ENCODE measurements at regions not wholly inside any gene's neighbourhood (a gene's known extent, or its start where the extent isn't known, plus 50 kb on each side); places are given as distances from the start of the nearest gene placed in this dataset.

DNA sequence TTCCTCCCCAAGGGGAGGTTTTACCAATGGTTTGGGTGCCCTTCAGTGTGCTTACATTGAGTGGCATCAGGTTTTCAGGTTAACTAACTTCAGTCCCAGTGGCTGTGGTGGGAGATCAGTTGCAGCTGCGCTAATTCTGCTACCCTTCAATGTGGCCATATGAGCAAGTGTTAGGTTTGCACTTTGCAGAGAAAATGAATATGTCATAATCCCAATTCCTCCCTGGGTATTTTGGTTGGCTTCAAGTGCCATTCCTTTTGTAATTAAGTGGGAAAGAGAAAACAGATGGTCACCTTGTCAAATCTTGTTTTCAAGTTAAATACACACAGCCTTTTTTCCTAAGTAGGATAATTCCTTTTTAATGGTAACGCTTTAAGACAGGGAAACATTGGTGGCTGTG is 236.2 kb downstream of the TLE4 start:
- no peak overlapping the region for H3K27ac ChIP-seq
- intact Hi-C loops (cut with DNase I), result no loop called here
- H3K4me1 ChIP-seq, result peaks cover 5 to 11% of the 10 kb centered on the region in 2 donors
- no peaks in the 10 kb centered on the region for H3K27me3 ChIP-seq
- ATAC-seq, result no peak
- H3K9me3 ChIP-seq, result no peaks in the 10 kb centered on the region
- DNase-seq, result no peak
- TF ChIP-seq, protein P1, sequence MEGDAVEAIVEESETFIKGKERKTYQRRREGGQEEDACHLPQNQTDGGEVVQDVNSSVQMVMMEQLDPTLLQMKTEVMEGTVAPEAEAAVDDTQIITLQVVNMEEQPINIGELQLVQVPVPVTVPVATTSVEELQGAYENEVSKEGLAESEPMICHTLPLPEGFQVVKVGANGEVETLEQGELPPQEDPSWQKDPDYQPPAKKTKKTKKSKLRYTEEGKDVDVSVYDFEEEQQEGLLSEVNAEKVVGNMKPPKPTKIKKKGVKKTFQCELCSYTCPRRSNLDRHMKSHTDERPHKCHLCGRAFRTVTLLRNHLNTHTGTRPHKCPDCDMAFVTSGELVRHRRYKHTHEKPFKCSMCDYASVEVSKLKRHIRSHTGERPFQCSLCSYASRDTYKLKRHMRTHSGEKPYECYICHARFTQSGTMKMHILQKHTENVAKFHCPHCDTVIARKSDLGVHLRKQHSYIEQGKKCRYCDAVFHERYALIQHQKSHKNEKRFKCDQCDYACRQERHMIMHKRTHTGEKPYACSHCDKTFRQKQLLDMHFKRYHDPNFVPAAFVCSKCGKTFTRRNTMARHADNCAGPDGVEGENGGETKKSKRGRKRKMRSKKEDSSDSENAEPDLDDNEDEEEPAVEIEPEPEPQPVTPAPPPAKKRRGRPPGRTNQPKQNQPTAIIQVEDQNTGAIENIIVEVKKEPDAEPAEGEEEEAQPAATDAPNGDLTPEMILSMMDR (IDR thresholded peaks at IDR 0.05), result no peak
- H3K4me3 ChIP-seq, result no peak overlapping the region
- no peaks in the 10 kb centered on the region for H3K36me3 ChIP-seq

DNA sequence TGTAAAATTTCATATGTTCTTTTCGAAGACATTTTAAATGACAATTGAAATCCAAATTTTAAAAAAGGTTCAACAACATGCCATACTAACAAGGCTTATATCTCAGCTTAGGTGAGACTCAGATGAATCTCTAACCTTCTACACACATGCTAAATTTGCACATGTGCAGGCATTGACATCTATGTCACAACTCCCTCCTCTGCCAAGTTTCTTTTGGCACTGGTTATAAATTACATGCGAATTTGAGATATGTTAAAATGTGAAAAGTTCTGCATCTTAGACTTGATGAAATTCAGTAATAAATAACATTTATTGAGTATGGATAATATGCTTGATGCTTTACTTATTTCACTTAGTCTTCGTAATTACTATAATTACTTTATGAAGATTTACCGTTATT is 234.3 kb downstream of the TLE4 start:
- no peak for DNase-seq
- no peak overlapping the region for H3K4me3 ChIP-seq
- TF ChIP-seq, protein P1 (IDR thresholded peaks at IDR 0.05), result no peak
- ATAC-seq, result no peak
- no peaks in the 10 kb centered on the region for H3K27me3 ChIP-seq
- no peaks in the 10 kb centered on the region for H3K36me3 ChIP-seq
- intact Hi-C loops (cut with DNase I), result no loop called here
- H3K4me1 ChIP-seq, result peaks cover 0 to 5% of the 10 kb centered on the region in 2 donors
- H3K9me3 ChIP-seq, result no peaks in the 10 kb centered on the region
- no peak overlapping the region for H3K27ac ChIP-seq

DNA sequence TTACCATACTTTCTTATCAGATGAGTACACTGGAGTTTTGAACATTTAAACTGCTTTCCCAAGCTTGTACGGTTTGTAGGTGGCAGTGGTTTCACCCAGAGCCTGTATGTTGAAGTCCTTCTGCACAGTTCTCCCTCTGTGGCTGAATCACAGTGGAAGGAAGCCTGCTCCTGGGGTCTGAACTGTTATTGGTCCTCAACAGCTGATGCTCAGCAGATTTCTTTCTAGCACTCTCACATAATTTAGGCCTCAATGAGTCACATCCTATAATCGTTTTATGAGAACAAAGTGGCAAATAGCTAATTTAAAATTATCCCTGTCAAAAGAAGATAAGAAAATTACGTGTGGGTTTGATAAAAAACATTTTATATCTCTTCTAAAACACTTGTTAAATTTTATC is 229.7 kb downstream of the TLE4 start:
- intact Hi-C loops (cut with DNase I), result no loop called here
- peaks cover 0 to 5% of the 10 kb centered on the region in 2 donors for H3K4me1 ChIP-seq
- DNase-seq (peak in 2 of 4 donors; percentile 18 to 19), ATAC-seq (no peak)
- H3K27ac ChIP-seq, result no peak overlapping the region
- no peak overlapping the region for H3K4me3 ChIP-seq
- no peaks in the 10 kb centered on the region for H3K9me3 ChIP-seq
- H3K36me3 ChIP-seq, result no peaks in the 10 kb centered on the region
- TF ChIP-seq, protein P1 (IDR thresholded peaks at IDR 0.05), result no peak
- no peaks in the 10 kb centered on the region for H3K27me3 ChIP-seq

DNA sequence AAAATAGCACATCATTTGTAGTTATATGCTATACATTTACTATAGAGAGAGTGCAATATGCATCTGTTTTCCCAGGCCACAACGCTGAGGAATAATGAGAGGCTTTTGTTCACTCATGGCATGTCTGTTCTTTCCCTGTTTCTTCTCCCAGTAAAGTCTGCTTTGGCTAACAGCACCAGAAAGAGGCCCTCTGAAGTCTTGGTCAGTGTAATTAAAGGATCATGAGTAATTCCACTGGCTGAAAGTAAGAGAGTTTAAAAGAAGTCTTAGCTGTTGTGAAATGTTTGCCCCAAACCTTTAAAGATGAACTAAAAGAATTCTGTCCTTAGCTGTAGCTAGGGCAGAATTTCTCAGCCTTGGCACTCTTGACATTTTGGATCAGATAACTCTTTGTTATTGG is 228.8 kb downstream of the TLE4 start:
- Histone ChIP-seq H3K9me3 (no peaks in the 10 kb centered on the region), H3K4me3 (no peak overlapping the region), H3K27me3 (no peaks in the 10 kb centered on the region), H3K27ac (no peak overlapping the region), H3K36me3 (no peaks in the 10 kb centered on the region), H3K4me1 (peaks cover 0 to 5% of the 10 kb centered on the region in 2 donors)
- intact Hi-C loops (cut with DNase I), result no loop called here
- ATAC-seq, result peak; percentile 60
- TF ChIP-seq, protein P1 (IDR thresholded peaks at IDR 0.05), result no peak
- DNase-seq, result no peak

DNA sequence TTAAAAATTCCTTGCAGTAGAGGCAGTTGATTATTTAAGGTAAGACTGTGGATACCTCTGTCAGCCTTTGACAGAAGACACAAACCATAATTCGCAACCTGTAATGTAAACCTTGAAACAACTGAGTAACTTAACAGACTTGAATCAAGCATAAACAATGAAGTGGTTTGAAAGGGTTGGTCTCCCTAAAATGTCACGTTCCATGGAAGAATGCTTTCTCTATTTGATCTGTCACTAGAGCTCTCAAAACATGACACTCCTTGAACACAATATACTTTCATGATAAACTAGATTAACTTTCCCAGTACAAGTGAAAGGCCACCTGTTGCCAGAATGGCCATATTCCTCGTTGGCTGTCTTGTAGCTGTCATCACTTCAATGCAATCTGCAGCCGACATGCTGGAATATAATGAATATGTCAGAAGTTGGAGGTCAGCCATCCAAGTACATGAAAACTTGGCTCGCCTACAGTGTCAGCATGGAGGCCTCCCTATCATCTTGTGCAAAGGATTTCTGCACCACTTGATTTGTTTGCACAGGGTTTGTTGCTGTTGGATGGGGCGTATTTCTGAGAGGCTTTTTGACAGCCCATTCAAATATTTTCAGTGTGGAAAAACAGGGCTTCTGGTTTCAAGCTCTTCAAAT is 228.0 kb downstream of the TLE4 start:
- H3K27ac ChIP-seq, result no peak overlapping the region
- peaks cover 0 to 5% of the 10 kb centered on the region in 2 donors for H3K4me1 ChIP-seq
- no peaks in the 10 kb centered on the region for H3K9me3 ChIP-seq
- intact Hi-C loops (cut with DNase I), result no loop called here
- H3K4me3 ChIP-seq, result no peak overlapping the region
- TF ChIP-seq, protein P1 (IDR thresholded peaks at IDR 0.05), result no peak
- no peaks in the 10 kb centered on the region for H3K27me3 ChIP-seq
- no peaks in the 10 kb centered on the region for H3K36me3 ChIP-seq
- peak in 3 of 4 donors; percentile 41 to 76 (median 46) for DNase-seq
- peak; percentile 88 for ATAC-seq

Measured in left lung (tissue), 4 donors.